Omental fat pad (tissue), 3 donors: ENCODE measurements at regions not wholly inside any gene's neighbourhood (a gene's known extent, or its start where the extent isn't known, plus 50 kb on each side); places are given as distances from the start of the nearest gene placed in this dataset.

ENCODE experiments used
- ATAC-seq: fragments of 150-250 bp; one replicate; pipeline ENCODE4 v1.9.1; 2016; ENCODE audit warnings: mild to moderate bottlenecking, moderate library complexity; ENCODE audit not compliant: low FRiP score
- DNase-seq: peaks from one replicate; pipeline ENCODE4 v3.0.0-alpha.2; 2019; ENCODE audit warnings: low spot score
- CTCF ChIP-seq, 3 donors: fragments of 450-650 bp; IDR thresholded peaks; one replicate each; pipeline ENCODE4 v1.5.1; 2016 to 2017; ENCODE audit warnings: antibody characterized with exemption in 3 of 3, mild to moderate bottlenecking in 3 of 3, moderate library complexity in 2 of 3

- ATAC-seq (peak; percentile 44), DNase-seq (no peak)
- no peak for TF ChIP-seq CTCF (IDR thresholded peaks at IDR 0.05)
These were observed 201.9 kb upstream of the ANKRD55 start for GRCh38 chr5:56434986-56435385.

GRCh38 chr5:56433039-56433617 lies 200.0 kb upstream of the ANKRD55 start:
- ATAC-seq, result no peak
- DNase-seq, result no peak
- no peak for TF ChIP-seq CTCF (IDR thresholded peaks at IDR 0.05)

GRCh38 chr5:56432321-56432720 lies 199.2 kb upstream of the ANKRD55 start:
- no peak for DNase-seq
- TF ChIP-seq CTCF (IDR thresholded peaks at IDR 0.05), result no peak
- ATAC-seq, result no peak

GRCh38 chr5:56430422-56430821 lies 197.3 kb upstream of the ANKRD55 start:
- TF ChIP-seq CTCF (IDR thresholded peaks at IDR 0.05), result no peak

GRCh38 chr5:56429110-56429561 lies 196.0 kb upstream of the ANKRD55 start:
- no peak for TF ChIP-seq CTCF (IDR thresholded peaks at IDR 0.05)
- peak; percentile 59 for ATAC-seq
- no peak for DNase-seq

More at GRCh38 chr5:56430422-56430821, 197.3 kb upstream of the ANKRD55 start:
- DNase-seq (no peak), ATAC-seq (no peak)

GRCh38 chr5:56426693-56427092 lies 193.6 kb upstream of the ANKRD55 start:
- TF ChIP-seq CTCF (IDR thresholded peaks at IDR 0.05), result no peak
- DNase-seq (no peak), ATAC-seq (no peak)

GRCh38 chr5:56422076-56422762 lies 189.1 kb upstream of the ANKRD55 start:
- DNase-seq (no peak), ATAC-seq (no peak)
- TF ChIP-seq CTCF (IDR thresholded peaks at IDR 0.05), result no peak
